ENCODE measurements at regions not wholly inside any gene's neighbourhood (a gene's known extent, or its start where the extent isn't known, plus 50 kb on each side); places are given as distances from the start of the nearest gene placed in this dataset.

GRCh38 chr2:63667132-63667700, 78.5 kb downstream of the MDH1 start:
- H3K4me1 ChIP-seq (ENCODE audit: control insufficient read depth, insufficient read depth, low read length, poor library complexity, severe bottlenecking): no peaks in the 10 kb centered on the region
- H3K4me1 Mint-ChIP-seq: no peaks in the 10 kb centered on the region
- no peak overlapping the region for H3K4me3 Mint-ChIP-seq
- H3K9me3 Mint-ChIP-seq: peaks cover 0 to 3% (median 0%) of the 10 kb centered on the region in 7 donors
- H3K9me3 ChIP-seq (ENCODE audit: control insufficient read depth in 2 of 2, low read length in 2 of 2): no peaks in the 10 kb centered on the region
- peaks cover 21% of the 10 kb centered on the region for H3K27me3 ChIP-seq (ENCODE audit: control insufficient read depth, insufficient read depth, low read length)
- H3K27ac ChIP-seq (ENCODE audit: insufficient read depth, low read length, poor library complexity, severe bottlenecking): no peak overlapping the region
- H3K36me3 ChIP-seq (ENCODE audit: control insufficient read depth, insufficient read depth, low read length): no peaks in the 10 kb centered on the region
- H3K36me3 Mint-ChIP-seq: no peaks in the 10 kb centered on the region
- DNase-seq (no peak), ATAC-seq (ENCODE audit: low read depth in 2 of 2) (no peak)
- no peak overlapping the region for H3K27ac Mint-ChIP-seq
- no peak overlapping the region for H3K4me3 ChIP-seq (ENCODE audit: low read depth, low read length)
- peaks cover 33% of the 10 kb centered on the region for H3K27me3 Mint-ChIP-seq

GRCh38 chr2:63668000-63668399, 79.2 kb downstream of the MDH1 start:
- H3K27ac ChIP-seq (ENCODE audit: insufficient read depth, low read length, poor library complexity, severe bottlenecking): no peak overlapping the region
- H3K4me1 ChIP-seq (ENCODE audit: control insufficient read depth, insufficient read depth, low read length, poor library complexity, severe bottlenecking): no peaks in the 10 kb centered on the region
- Mint-ChIP-seq H3K27me3 (peaks cover 28% of the 10 kb centered on the region), H3K9me3 (peaks cover 0 to 3% (median 0%) of the 10 kb centered on the region in 7 donors), H3K36me3 (no peaks in the 10 kb centered on the region), H3K27ac (no peak overlapping the region), H3K4me3 (no peak overlapping the region), H3K4me1 (no peaks in the 10 kb centered on the region)
- no peaks in the 10 kb centered on the region for H3K9me3 ChIP-seq (ENCODE audit: control insufficient read depth in 2 of 2, low read length in 2 of 2)
- no peak for DNase-seq
- H3K27me3 ChIP-seq (ENCODE audit: control insufficient read depth, insufficient read depth, low read length): peaks cover 14% of the 10 kb centered on the region
- no peak overlapping the region for H3K4me3 ChIP-seq (ENCODE audit: low read depth, low read length)
- H3K36me3 ChIP-seq (ENCODE audit: control insufficient read depth, insufficient read depth, low read length): no peaks in the 10 kb centered on the region
- ATAC-seq (ENCODE audit: low read depth in 2 of 2): no peak

- no peak for ATAC-seq (ENCODE audit: low read depth in 2 of 2)
- no peaks in the 10 kb centered on the region for H3K4me1 ChIP-seq (ENCODE audit: control insufficient read depth, insufficient read depth, low read length, poor library complexity, severe bottlenecking)
- Mint-ChIP-seq H3K4me1 (no peaks in the 10 kb centered on the region), H3K36me3 (no peaks in the 10 kb centered on the region), H3K9me3 (peaks cover 0 to under 1% (median 0%) of the 10 kb centered on the region in 7 donors), H3K4me3 (no peak overlapping the region), H3K27ac (no peak overlapping the region), H3K27me3 (peaks cover 24% of the 10 kb centered on the region)
- H3K4me3 ChIP-seq (ENCODE audit: low read depth, low read length): no peak overlapping the region
- no peaks in the 10 kb centered on the region for H3K36me3 ChIP-seq (ENCODE audit: control insufficient read depth, insufficient read depth, low read length)
- no peaks in the 10 kb centered on the region for H3K9me3 ChIP-seq (ENCODE audit: control insufficient read depth in 2 of 2, low read length in 2 of 2)
- H3K27ac ChIP-seq (ENCODE audit: insufficient read depth, low read length, poor library complexity, severe bottlenecking): no peak overlapping the region
- H3K27me3 ChIP-seq (ENCODE audit: control insufficient read depth, insufficient read depth, low read length): peaks cover 17% of the 10 kb centered on the region
- DNase-seq: no peak
Measured at GRCh38 chr2:63668466-63668865, 79.7 kb downstream of the MDH1 start.

GRCh38 chr2:63669596-63669995, 80.8 kb downstream of the MDH1 start:
- Histone ChIP-seq H3K27me3 (ENCODE audit: control insufficient read depth, insufficient read depth, low read length) (peaks cover 19% of the 10 kb centered on the region), H3K4me1 (ENCODE audit: control insufficient read depth, insufficient read depth, low read length, poor library complexity, severe bottlenecking) (no peaks in the 10 kb centered on the region), H3K9me3 (ENCODE audit: control insufficient read depth in 2 of 2, low read length in 2 of 2) (no peaks in the 10 kb centered on the region), H3K36me3 (ENCODE audit: control insufficient read depth, insufficient read depth, low read length) (no peaks in the 10 kb centered on the region), H3K4me3 (ENCODE audit: low read depth, low read length) (no peak overlapping the region), H3K27ac (ENCODE audit: insufficient read depth, low read length, poor library complexity, severe bottlenecking) (no peak overlapping the region)
- no peak for ATAC-seq (ENCODE audit: low read depth in 2 of 2)
- no peaks in the 10 kb centered on the region for H3K9me3 Mint-ChIP-seq
- H3K27ac Mint-ChIP-seq: no peak overlapping the region
- H3K4me1 Mint-ChIP-seq: no peaks in the 10 kb centered on the region
- no peaks in the 10 kb centered on the region for H3K36me3 Mint-ChIP-seq
- no peak for DNase-seq
- H3K27me3 Mint-ChIP-seq: peaks cover 15% of the 10 kb centered on the region
- no peak overlapping the region for H3K4me3 Mint-ChIP-seq

GRCh38 chr2:63673865-63674533, 85.2 kb downstream of the MDH1 start:
- no peak overlapping the region for H3K27ac ChIP-seq (ENCODE audit: insufficient read depth, low read length, poor library complexity, severe bottlenecking)
- no peaks in the 10 kb centered on the region for H3K4me1 ChIP-seq (ENCODE audit: control insufficient read depth, insufficient read depth, low read length, poor library complexity, severe bottlenecking)
- Mint-ChIP-seq H3K4me1 (peaks cover 0 to 16% (median 7%) of the 10 kb centered on the region in 4 donors), H3K4me3 (no peak overlapping the region), H3K27ac (no peak overlapping the region), H3K9me3 (no peaks in the 10 kb centered on the region), H3K27me3 (peaks cover 21% of the 10 kb centered on the region), H3K36me3 (no peaks in the 10 kb centered on the region)
- no peaks in the 10 kb centered on the region for H3K36me3 ChIP-seq (ENCODE audit: control insufficient read depth, insufficient read depth, low read length)
- peaks cover 12% of the 10 kb centered on the region for H3K27me3 ChIP-seq (ENCODE audit: control insufficient read depth, insufficient read depth, low read length)
- ATAC-seq (ENCODE audit: low read depth in 2 of 2): no peak
- H3K9me3 ChIP-seq (ENCODE audit: control insufficient read depth in 2 of 2, low read length in 2 of 2): no peaks in the 10 kb centered on the region
- DNase-seq: no peak
- H3K4me3 ChIP-seq (ENCODE audit: low read depth, low read length): no peak overlapping the region

GRCh38 chr2:63675026-63675425, 86.3 kb downstream of the MDH1 start:
- no peak for DNase-seq
- Histone ChIP-seq H3K4me1 (ENCODE audit: control insufficient read depth, insufficient read depth, low read length, poor library complexity, severe bottlenecking) (no peaks in the 10 kb centered on the region), H3K27me3 (ENCODE audit: control insufficient read depth, insufficient read depth, low read length) (peaks cover 12% of the 10 kb centered on the region), H3K27ac (ENCODE audit: insufficient read depth, low read length, poor library complexity, severe bottlenecking) (no peak overlapping the region), H3K36me3 (ENCODE audit: control insufficient read depth, insufficient read depth, low read length) (no peaks in the 10 kb centered on the region), H3K9me3 (ENCODE audit: control insufficient read depth in 2 of 2, low read length in 2 of 2) (no peaks in the 10 kb centered on the region), H3K4me3 (ENCODE audit: low read depth, low read length) (no peak overlapping the region)
- no peak overlapping the region for H3K4me3 Mint-ChIP-seq
- peaks cover 0 to 16% (median 7%) of the 10 kb centered on the region in 4 donors for H3K4me1 Mint-ChIP-seq
- H3K9me3 Mint-ChIP-seq: no peaks in the 10 kb centered on the region
- no peak overlapping the region for H3K27ac Mint-ChIP-seq
- no peaks in the 10 kb centered on the region for H3K36me3 Mint-ChIP-seq
- no peak for ATAC-seq (ENCODE audit: low read depth in 2 of 2)
- peaks cover 25% of the 10 kb centered on the region for H3K27me3 Mint-ChIP-seq

GRCh38 chr2:63676135-63676534, 87.4 kb downstream of the MDH1 start:
- Mint-ChIP-seq H3K4me1 (peaks cover 0 to 16% (median 7%) of the 10 kb centered on the region in 4 donors), H3K4me3 (no peak overlapping the region), H3K9me3 (no peaks in the 10 kb centered on the region), H3K27ac (no peak overlapping the region), H3K36me3 (no peaks in the 10 kb centered on the region), H3K27me3 (peaks cover 18% of the 10 kb centered on the region)
- ATAC-seq (ENCODE audit: low read depth in 2 of 2) (no peak), DNase-seq (no peak)
- Histone ChIP-seq H3K4me3 (ENCODE audit: low read depth, low read length) (no peak overlapping the region), H3K27ac (ENCODE audit: insufficient read depth, low read length, poor library complexity, severe bottlenecking) (no peak overlapping the region), H3K36me3 (ENCODE audit: control insufficient read depth, insufficient read depth, low read length) (no peaks in the 10 kb centered on the region), H3K9me3 (ENCODE audit: control insufficient read depth in 2 of 2, low read length in 2 of 2) (no peaks in the 10 kb centered on the region), H3K4me1 (ENCODE audit: control insufficient read depth, insufficient read depth, low read length, poor library complexity, severe bottlenecking) (no peaks in the 10 kb centered on the region), H3K27me3 (ENCODE audit: control insufficient read depth, insufficient read depth, low read length) (peaks cover 9% of the 10 kb centered on the region)

GRCh38 chr2:63678085-63678484, 89.3 kb downstream of the MDH1 start:
- Histone ChIP-seq H3K27ac (ENCODE audit: insufficient read depth, low read length, poor library complexity, severe bottlenecking) (no peak overlapping the region), H3K4me3 (ENCODE audit: low read depth, low read length) (no peak overlapping the region), H3K9me3 (ENCODE audit: control insufficient read depth in 2 of 2, low read length in 2 of 2) (no peaks in the 10 kb centered on the region), H3K27me3 (ENCODE audit: control insufficient read depth, insufficient read depth, low read length) (peaks cover 9% of the 10 kb centered on the region), H3K36me3 (ENCODE audit: control insufficient read depth, insufficient read depth, low read length) (no peaks in the 10 kb centered on the region), H3K4me1 (ENCODE audit: control insufficient read depth, insufficient read depth, low read length, poor library complexity, severe bottlenecking) (no peaks in the 10 kb centered on the region)
- Mint-ChIP-seq H3K9me3 (no peaks in the 10 kb centered on the region), H3K4me3 (no peak overlapping the region), H3K27ac (no peak overlapping the region), H3K36me3 (no peaks in the 10 kb centered on the region), H3K4me1 (peaks cover 0 to 16% (median 7%) of the 10 kb centered on the region in 4 donors), H3K27me3 (peaks cover 14% of the 10 kb centered on the region)
- DNase-seq: no peak
- ATAC-seq (ENCODE audit: low read depth in 2 of 2): no peak

All from CD4-positive, CD25-positive, alpha-beta regulatory T cell (primary cell).